IMR-90 (cell line): ENCODE measurements at regions not wholly inside any gene's neighbourhood (a gene's known extent, or its start where the extent isn't known, plus 50 kb on each side); places are given as distances from the start of the nearest gene placed in this dataset.

ENCODE experiments used
- ATAC-seq: fragments of 200-7000 bp; cut with Tn5 transposase; 2 replicates; pipeline ENCODE4 v1.9.1; 2020; ENCODE audit warnings: low read depth, mild to moderate bottlenecking, moderate library complexity
- BruUV-seq: library from RNA; stranded (reverse); fragments of 400-500 nt; replicated peaks from 2 replicates; lab custom pipeline; 2021; lab: Mats Ljungman, UMichigan
- CTCF ChIA-PET: fragments of 300-600 bp; formaldehyde crosslinking; extraction: SDS; loops from one replicate; lab custom pipeline; 2021; ENCODE audit warnings: antibody characterized with exemption; lab: Yijun Ruan, JAX
- POLR2A ChIA-PET: fragments of 300-600 bp; sonication (Branson Sonifier 250); formaldehyde crosslinking; loops from one replicate; lab custom pipeline; 2022; ENCODE audit warnings: antibody characterized with exemption; ENCODE audit not compliant: unreplicated experiment; lab: Charles Lee
- DNase-seq: peaks from one replicate; pipeline ENCODE4 v3.0.0; 2013
- H2AFZ ChIP-seq: replicated peaks from 2 replicates; pipeline ENCODE3; 2013; ENCODE audit warnings: low read length, mild to moderate bottlenecking; ENCODE audit not compliant: poor library complexity
- H2AK5ac ChIP-seq: 2 replicates; pipeline ENCODE4 v1.6.1; 2013; ENCODE audit warnings: low read depth, low read length, inconsistent platforms
- H2AK9ac ChIP-seq: replicated peaks from 2 replicates; pipeline ENCODE3; 2013; ENCODE audit warnings: mild to moderate bottlenecking, low read depth, low read length, moderate library complexity; ENCODE audit not compliant: poor library complexity
- H2BK120ac ChIP-seq: 2 replicates; pipeline ENCODE4 v1.6.1; 2013; ENCODE audit warnings: low read depth, low read length, inconsistent platforms
- H2BK15ac ChIP-seq: 3 replicates; pipeline ENCODE4 v1.6.1; 2013; ENCODE audit warnings: low read depth, low read length, inconsistent platforms
- H2BK20ac ChIP-seq: 2 replicates; pipeline ENCODE4 v1.6.1; 2013; ENCODE audit warnings: low read depth, mild to moderate bottlenecking, inconsistent platforms, low read length, moderate library complexity
- H2BK5ac ChIP-seq: 2 replicates; pipeline ENCODE4 v1.6.1; 2013; ENCODE audit warnings: mild to moderate bottlenecking, low read depth, low read length, inconsistent platforms; ENCODE audit not compliant: poor library complexity, severe bottlenecking
- H3K14ac ChIP-seq: replicated peaks from 2 replicates; pipeline ENCODE4 v1.6.1; 2013; ENCODE audit warnings: low read depth, low read length, inconsistent platforms
- H3K18ac ChIP-seq: 2 replicates; pipeline ENCODE4 v1.6.1; 2013; ENCODE audit warnings: low read depth, low read length, control low read depth
- H3K23ac ChIP-seq: 2 replicates; pipeline ENCODE4 v1.6.1; 2013; ENCODE audit warnings: low read depth, low read length, inconsistent platforms
- H3K27ac ChIP-seq: 2 replicates; pipeline ENCODE4 v1.5.1; 2013; ENCODE audit warnings: mild to moderate bottlenecking, control low read depth, low read length; ENCODE audit not compliant: insufficient read depth
- H3K27me3 ChIP-seq: 2 replicates; pipeline ENCODE4 v1.6.1; 2013; ENCODE audit warnings: low read length; ENCODE audit not compliant: control insufficient read depth, insufficient read depth
- H3K36me3 ChIP-seq: 2 replicates; pipeline ENCODE4 v1.6.1; 2013; ENCODE audit warnings: low read length, mixed read lengths; ENCODE audit not compliant: control insufficient read depth, insufficient read depth
- H3K4ac ChIP-seq: 2 replicates; pipeline ENCODE4 v1.6.1; 2013; ENCODE audit warnings: low read depth, low read length, inconsistent platforms
- H3K4me1 ChIP-seq: 2 replicates; pipeline ENCODE4 v1.6.1; 2013; ENCODE audit warnings: low read length, mixed read lengths; ENCODE audit not compliant: control insufficient read depth, insufficient read depth
- H3K4me2 ChIP-seq: 2 replicates; pipeline ENCODE4 v1.6.1; 2013; ENCODE audit warnings: low read depth, mild to moderate bottlenecking, control low read depth, low read length, moderate library complexity
- H3K4me3 ChIP-seq: 2 replicates; pipeline ENCODE4 v1.5.1; 2013; ENCODE audit warnings: low read depth, mild to moderate bottlenecking, control low read depth, low read length, moderate library complexity; ENCODE audit not compliant: insufficient read depth
- H3K56ac ChIP-seq: 2 replicates; pipeline ENCODE4 v1.6.1; 2013; ENCODE audit warnings: low read length, inconsistent platforms; ENCODE audit not compliant: insufficient read depth; ENCODE audit errors: extremely low read depth
- H3K79me1 ChIP-seq, 2 experiments: 2 replicates each; pipeline ENCODE4 v1.6.1; 2013; ENCODE audit warnings: low read length in 2 of 2, inconsistent platforms in 1 of 2, low read depth in 1 of 2
- H3K9ac ChIP-seq: 2 replicates; pipeline ENCODE4 v1.6.1; 2013; ENCODE audit warnings: low read depth, low read length, control low read depth
- H3K9me1 ChIP-seq: 2 replicates; pipeline ENCODE4 v1.6.1; 2013; ENCODE audit warnings: low read length, inconsistent platforms; ENCODE audit not compliant: insufficient read depth
- H3K9me3 ChIP-seq: 2 replicates; pipeline ENCODE4 v1.6.1; 2013; ENCODE audit warnings: low read length; ENCODE audit not compliant: control insufficient read depth, insufficient read depth
- H4K20me1 ChIP-seq: 2 replicates; pipeline ENCODE4 v1.6.1; 2013; ENCODE audit warnings: low read length, inconsistent platforms; ENCODE audit not compliant: insufficient read depth
- H4K5ac ChIP-seq: 2 replicates; pipeline ENCODE4 v1.6.1; 2013; ENCODE audit warnings: mild to moderate bottlenecking, low read depth, low read length, control low read depth
- H4K8ac ChIP-seq, 2 experiments: 2 replicates each; pipeline ENCODE4 v1.6.1; 2013; ENCODE audit warnings: low read depth in 2 of 2, low read length in 2 of 2, control low read depth in 1 of 2, inconsistent platforms in 1 of 2
- H4K91ac ChIP-seq: 2 replicates; pipeline ENCODE4 v1.6.1; 2013; ENCODE audit warnings: low read depth, low read length, inconsistent platforms; ENCODE audit not compliant: insufficient read depth
- MAFK ChIP-seq: IDR thresholded peaks from 2 replicates; pipeline ENCODE4 v1.6.1; 2012; ENCODE audit warnings: low read depth, low read length, improper control_type of control experiment
- MAZ ChIP-seq: IDR thresholded peaks from 2 replicates; pipeline ENCODE4 v1.6.1; 2012; ENCODE audit warnings: low read depth, mild to moderate bottlenecking, low read length, improper control_type of control experiment, moderate library complexity, borderline replicate concordance
- NFE2L2 ChIP-seq: fragments of 150-350 bp; IDR thresholded peaks from 2 replicates; pipeline ENCODE4 v1.6.1; 2016; ENCODE audit warnings: low read depth, mild to moderate bottlenecking, low read length
- POLR2A ChIP-seq: IDR thresholded peaks from 2 replicates; pipeline ENCODE4 v1.6.1; 2012; ENCODE audit warnings: mild to moderate bottlenecking, low read depth, low read length
- SMC3 ChIP-seq: fragments of 150-350 bp; IDR thresholded peaks from 2 replicates; pipeline ENCODE4 v1.6.1; 2016; ENCODE audit warnings: low read depth, mild to moderate bottlenecking, antibody characterized with exemption, low read length, moderate library complexity
- WGBS, 2 experiments: methylation state at CpG; one replicate each; pipeline versions ENCODE4 v1.1.5 to v1.1.7; 2013; ENCODE audit warnings: missing lambda C conversion rate in 2 of 2; ENCODE audit not compliant: insufficient read length in 1 of 2; ENCODE audit errors: extremely low coverage in 2 of 2; 5-methylcytosine and 5-hydroxymethylcytosine counted together
- dilution Hi-C: fragments of 300-500 bp; cut with HindIII; formaldehyde crosslinking; loops from one replicate; pipeline ENCODE4 v1.14.3; 2018; ENCODE audit warnings: low sequenced_read_pairs; ENCODE audit not compliant: unreplicated experiment
- in situ Hi-C: fragments of 300-500 bp; cut with MboI; formaldehyde crosslinking; loops from 3 replicates; pipeline ENCODE4 v1.14.3; 2019; ENCODE audit warnings: low sequenced_read_pairs, inconsistent platforms, mixed read lengths
- intact Hi-C: fragments of 100-400 bp; cut with micrococcal nuclease; formaldehyde crosslinking; loops from 2 replicates; pipeline ENCODE4 v1.10.0; 2022

- intact Hi-C loops: no loop called here
- H3K4me3 ChIP-seq: no peak overlapping the region
- no TSS peak for BruUV-seq
These were observed 61.1 kb upstream of the KCNJ16 start for GRCh38 chr17:70013911-70014310.

More at GRCh38 chr17:70013911-70014310, 61.1 kb upstream of the KCNJ16 start:
- WGBS, 2 experiments: no CpG with 5 or more reads among the region's 4 CpGs
- no peak overlapping the region for H3K56ac ChIP-seq
- no peak overlapping the region for H2BK120ac ChIP-seq
- no peak for TF ChIP-seq NFE2L2
- TF ChIP-seq MAFK: no peak
- TF ChIP-seq POLR2A: no peak
- TF ChIP-seq SMC3: no peak
- TF ChIP-seq MAZ: no peak
- no peaks in the 10 kb centered on the region for H3K9me1 ChIP-seq
- H4K5ac ChIP-seq: no peak overlapping the region
- H3K14ac ChIP-seq: no peak overlapping the region
- ChIA-PET POLR2A (no interaction called here), CTCF (interaction anchor here (0.6 kb wide), 1 partner anchor 181 kb away, joined by 3 read pairs; no protein-coding TSS in a partner anchor)
- H3K27me3 ChIP-seq: no peaks in the 10 kb centered on the region
- H2BK15ac ChIP-seq: no peak overlapping the region
- H2AFZ ChIP-seq: no peak overlapping the region
- no peak overlapping the region for H3K4me2 ChIP-seq
- no peaks in the 10 kb centered on the region for H4K20me1 ChIP-seq
- no peak overlapping the region for H2BK20ac ChIP-seq
- no peaks in the 10 kb centered on the region for H3K36me3 ChIP-seq
- no peak overlapping the region for H4K8ac ChIP-seq
- no peak overlapping the region for H2BK5ac ChIP-seq
- H3K27ac ChIP-seq: no peak overlapping the region
- H4K91ac ChIP-seq: no peak overlapping the region
- H3K4me1 ChIP-seq: no peaks in the 10 kb centered on the region
- no peak overlapping the region for H2AK9ac ChIP-seq
- no peak overlapping the region for H3K4ac ChIP-seq
- H3K9me3 ChIP-seq: no peaks in the 10 kb centered on the region
- H2AK5ac ChIP-seq: no peak overlapping the region
- no peak for DNase-seq
- no peaks in the 10 kb centered on the region for H3K79me1 ChIP-seq
- no peak overlapping the region for H3K9ac ChIP-seq
- ATAC-seq: no peak
- dilution Hi-C loops (no loop called here), in situ Hi-C loops (no loop called here)
- no peak overlapping the region for H3K23ac ChIP-seq
- no peak overlapping the region for H3K18ac ChIP-seq
